ENCODE measurements at regions not wholly inside any gene's neighbourhood (a gene's known extent, or its start where the extent isn't known, plus 50 kb on each side); places are given as distances from the start of the nearest gene placed in this dataset.

- DNase-seq, result no peak
These were observed 347.1 kb downstream of the TNS1 start for GRCh38 chr2:217655651-217656050.

- no peak for DNase-seq
These were observed 348.6 kb downstream of the TNS1 start for GRCh38 chr2:217654168-217654567.

GRCh38 chr2:217652761-217653639, 349.8 kb downstream of the TNS1 start:
- peak; percentile 36 for DNase-seq

GRCh38 chr2:217650716-217651360, 352.0 kb downstream of the TNS1 start:
- no peak for DNase-seq

- no peak for DNase-seq
These were observed 352.6 kb downstream of the TNS1 start for GRCh38 chr2:217650229-217650628.

- no peak for DNase-seq
These were observed 354.9 kb downstream of the TNS1 start for GRCh38 chr2:217647925-217648324.

GRCh38 chr2:217647226-217647625, 355.6 kb downstream of the TNS1 start:
- DNase-seq, result no peak

GRCh38 chr2:217645896-217646295, 356.9 kb downstream of the TNS1 start:
- DNase-seq, result no peak

- no peak for DNase-seq
These were observed 358.9 kb downstream of the TNS1 start for GRCh38 chr2:217643789-217644301.

- DNase-seq, result no peak
These were observed 359.9 kb downstream of the TNS1 start for GRCh38 chr2:217642944-217643343.

GRCh38 chr2:217641960-217642359, 360.8 kb downstream of the TNS1 start:
- no peak for DNase-seq

- DNase-seq, result no peak
These were observed 363.3 kb downstream of the TNS1 start for GRCh38 chr2:217639481-217639880.

GRCh38 chr2:217638533-217638932, 364.3 kb downstream of the TNS1 start:
- no peak for DNase-seq

- DNase-seq, result no peak
These were observed 364.8 kb downstream of the TNS1 start for GRCh38 chr2:217638031-217638430.

GRCh38 chr2:217636991-217637561, 365.7 kb downstream of the TNS1 start:
- DNase-seq, result no peak

GRCh38 chr2:217636578-217636977, 366.2 kb downstream of the TNS1 start:
- no peak for DNase-seq

GRCh38 chr2:217634871-217635270, 367.9 kb downstream of the TNS1 start:
- DNase-seq, result no peak

- DNase-seq, result no peak
These were observed 370.8 kb downstream of the TNS1 start for GRCh38 chr2:217632043-217632442.

GRCh38 chr2:217631115-217631514, 371.7 kb downstream of the TNS1 start:
- no peak for DNase-seq

- DNase-seq, result no peak
These were observed 373.4 kb downstream of the TNS1 start for GRCh38 chr2:217629347-217629746.

- no peak for DNase-seq
These were observed 374.7 kb downstream of the TNS1 start for GRCh38 chr2:217628061-217628460.

- no peak for DNase-seq
These were observed 375.9 kb downstream of the TNS1 start for GRCh38 chr2:217626926-217627325.

GRCh38 chr2:217625557-217626169, 377.1 kb downstream of the TNS1 start:
- DNase-seq, result no peak

All from occipital lobe (tissue), 1 donor.